ENCODE measurements at regions not wholly inside any gene's neighbourhood (a gene's known extent, or its start where the extent isn't known, plus 50 kb on each side); places are given as distances from the start of the nearest gene placed in this dataset.

- POLR2A ChIA-PET: no interaction called here
- DNase-seq (ENCODE audit: extremely low spot score): no peak
- CTCF ChIA-PET: no interaction called here
- no peak for TF ChIP-seq CTCF (IDR thresholded peaks at IDR 0.05; ENCODE audit: control extremely low read depth, extremely low read depth, low read depth, missing control alignments)
Observed at GRCh38 chr15:69793431-69793780, 304.3 kb downstream of the TLE3 start.

GRCh38 chr15:69793781-69794451 lies 303.8 kb downstream of the TLE3 start:
- no peak for DNase-seq (ENCODE audit: extremely low spot score)
- POLR2A ChIA-PET: no interaction called here
- TF ChIP-seq CTCF (IDR thresholded peaks at IDR 0.05; ENCODE audit: control extremely low read depth, extremely low read depth, low read depth, missing control alignments): no peak
- CTCF ChIA-PET: no interaction called here

- ChIA-PET CTCF (interaction anchor here (1.9 kb wide), 1 partner anchor 8 kb away, joined by 6 read pairs; no protein-coding TSS in a partner anchor), POLR2A (no interaction called here)
- DNase-seq (ENCODE audit: extremely low spot score): no peak
- no peak for TF ChIP-seq CTCF (IDR thresholded peaks at IDR 0.05; ENCODE audit: control extremely low read depth, extremely low read depth, low read depth, missing control alignments)
Observed at GRCh38 chr15:69794645-69795469, 302.9 kb downstream of the TLE3 start.

GRCh38 chr15:69795601-69796000 lies 302.1 kb downstream of the TLE3 start:
- DNase-seq (ENCODE audit: extremely low spot score): no peak
- ChIA-PET CTCF (interaction anchor here (1.9 kb wide), 1 partner anchor 9 kb away, joined by 6 read pairs; no protein-coding TSS in a partner anchor), POLR2A (interaction anchor here (0.6 kb wide), 1 partner anchor 39 kb away, joined by 4 read pairs; no protein-coding TSS in a partner anchor)
- TF ChIP-seq CTCF (IDR thresholded peaks at IDR 0.05; ENCODE audit: control extremely low read depth, extremely low read depth, low read depth, missing control alignments): no peak

- no peak for TF ChIP-seq CTCF (IDR thresholded peaks at IDR 0.05; ENCODE audit: control extremely low read depth, extremely low read depth, low read depth, missing control alignments)
- DNase-seq (ENCODE audit: extremely low spot score): no peak
- ChIA-PET CTCF (no interaction called here), POLR2A (no interaction called here)
Observed at GRCh38 chr15:69797051-69797595, 300.6 kb downstream of the TLE3 start.

GRCh38 chr15:69797615-69798014 lies 300.1 kb downstream of the TLE3 start:
- POLR2A ChIA-PET: no interaction called here
- CTCF ChIA-PET: no interaction called here
- no peak for DNase-seq (ENCODE audit: extremely low spot score)
- no peak for TF ChIP-seq CTCF (IDR thresholded peaks at IDR 0.05; ENCODE audit: control extremely low read depth, extremely low read depth, low read depth, missing control alignments)

All from GM10248 (cell line).